ENCODE measurements at regions not wholly inside any gene's neighbourhood (a gene's known extent, or its start where the extent isn't known, plus 50 kb on each side); places are given as distances from the start of the nearest gene placed in this dataset.

DNA sequence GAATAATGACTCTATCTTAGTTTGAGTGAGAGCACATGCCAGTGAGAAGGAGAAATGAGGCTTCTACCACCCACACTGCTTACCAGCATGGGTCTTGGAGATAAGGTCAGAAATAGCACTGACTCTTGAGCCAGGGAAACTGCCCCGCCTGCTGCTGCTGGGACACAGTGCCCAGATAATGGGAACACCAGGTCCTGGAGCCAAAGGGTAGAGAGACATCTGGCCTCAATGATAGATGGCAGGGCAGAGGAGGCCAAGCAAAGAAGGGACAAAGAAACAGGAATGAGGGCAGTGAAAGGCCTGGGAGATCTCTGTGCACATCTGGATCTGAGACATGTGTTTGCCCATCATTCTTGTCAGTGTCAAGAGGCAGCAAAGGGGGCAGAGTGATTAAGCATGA lies 97.4 kb downstream of the MIS18A start:
- TF ChIP-seq, protein P1, sequence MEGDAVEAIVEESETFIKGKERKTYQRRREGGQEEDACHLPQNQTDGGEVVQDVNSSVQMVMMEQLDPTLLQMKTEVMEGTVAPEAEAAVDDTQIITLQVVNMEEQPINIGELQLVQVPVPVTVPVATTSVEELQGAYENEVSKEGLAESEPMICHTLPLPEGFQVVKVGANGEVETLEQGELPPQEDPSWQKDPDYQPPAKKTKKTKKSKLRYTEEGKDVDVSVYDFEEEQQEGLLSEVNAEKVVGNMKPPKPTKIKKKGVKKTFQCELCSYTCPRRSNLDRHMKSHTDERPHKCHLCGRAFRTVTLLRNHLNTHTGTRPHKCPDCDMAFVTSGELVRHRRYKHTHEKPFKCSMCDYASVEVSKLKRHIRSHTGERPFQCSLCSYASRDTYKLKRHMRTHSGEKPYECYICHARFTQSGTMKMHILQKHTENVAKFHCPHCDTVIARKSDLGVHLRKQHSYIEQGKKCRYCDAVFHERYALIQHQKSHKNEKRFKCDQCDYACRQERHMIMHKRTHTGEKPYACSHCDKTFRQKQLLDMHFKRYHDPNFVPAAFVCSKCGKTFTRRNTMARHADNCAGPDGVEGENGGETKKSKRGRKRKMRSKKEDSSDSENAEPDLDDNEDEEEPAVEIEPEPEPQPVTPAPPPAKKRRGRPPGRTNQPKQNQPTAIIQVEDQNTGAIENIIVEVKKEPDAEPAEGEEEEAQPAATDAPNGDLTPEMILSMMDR (IDR thresholded peaks at IDR 0.05; ENCODE audit: insufficient read depth, low read length, missing control alignments): no peak
- no peak overlapping the region for H3K4me3 ChIP-seq (ENCODE audit: low read depth, low read length)
- DNase-seq (ENCODE audit: low read depth, low spot score): no peak
- ChIA-PET CTCF (no interaction called here), POLR2A (no interaction called here)

DNA sequence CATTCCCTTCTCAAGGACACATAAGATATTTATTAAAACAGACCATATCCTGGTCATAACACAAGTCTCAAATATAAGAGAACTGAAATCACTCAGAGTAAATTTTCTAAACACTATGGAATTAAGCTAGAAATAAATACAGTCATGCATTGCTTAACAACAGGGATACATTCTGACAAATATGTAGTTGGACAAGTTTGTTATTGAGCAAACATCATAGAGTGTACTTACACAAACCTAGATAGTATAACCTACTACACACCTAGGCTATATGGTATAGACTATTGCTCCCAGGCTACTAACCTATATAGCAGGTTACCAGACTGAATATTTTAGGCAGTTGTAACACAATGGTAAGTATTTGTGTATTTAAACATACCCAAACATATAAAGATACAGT lies 104.0 kb downstream of the MIS18A start:
- TF ChIP-seq, protein P1 (IDR thresholded peaks at IDR 0.05; ENCODE audit: insufficient read depth, low read length, missing control alignments): no peak
- POLR2A ChIA-PET: no interaction called here
- H3K4me3 ChIP-seq (ENCODE audit: low read depth, low read length): no peak overlapping the region
- DNase-seq (ENCODE audit: low read depth, low spot score): no peak
- CTCF ChIA-PET: no interaction called here

DNA sequence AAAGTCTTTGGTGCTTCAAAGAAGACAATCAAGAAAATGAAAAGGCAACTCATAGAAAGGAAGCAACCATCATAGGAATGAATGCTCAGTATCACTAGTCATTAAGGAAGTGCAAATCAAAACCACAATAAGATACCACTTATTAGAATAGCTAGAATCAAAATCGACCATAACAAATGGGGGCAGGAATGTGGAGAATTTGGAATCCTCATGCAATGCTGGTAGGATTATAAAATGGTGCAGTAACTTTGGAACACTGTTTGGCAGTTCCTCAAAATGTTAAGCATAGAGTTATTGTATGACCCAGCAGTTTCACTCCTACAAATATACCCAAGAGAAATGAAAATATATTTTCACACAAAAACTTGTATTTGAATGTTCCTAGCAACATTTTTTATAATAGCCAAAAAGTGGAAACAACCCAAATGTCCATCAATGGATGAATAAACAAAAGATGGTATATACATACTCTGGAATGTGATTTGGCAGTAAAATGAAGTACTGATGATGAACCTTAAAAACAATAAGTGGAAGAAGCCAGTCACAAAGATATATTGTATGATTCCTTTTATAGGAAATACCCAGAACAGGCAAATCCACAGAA lies 105.6 kb downstream of the MIS18A start:
- POLR2A ChIA-PET: no interaction called here
- CTCF ChIA-PET: no interaction called here
- TF ChIP-seq, protein P1 (IDR thresholded peaks at IDR 0.05; ENCODE audit: insufficient read depth, low read length, missing control alignments): no peak
- no peak overlapping the region for H3K4me3 ChIP-seq (ENCODE audit: low read depth, low read length)
- no peak for DNase-seq (ENCODE audit: low read depth, low spot score)

DNA sequence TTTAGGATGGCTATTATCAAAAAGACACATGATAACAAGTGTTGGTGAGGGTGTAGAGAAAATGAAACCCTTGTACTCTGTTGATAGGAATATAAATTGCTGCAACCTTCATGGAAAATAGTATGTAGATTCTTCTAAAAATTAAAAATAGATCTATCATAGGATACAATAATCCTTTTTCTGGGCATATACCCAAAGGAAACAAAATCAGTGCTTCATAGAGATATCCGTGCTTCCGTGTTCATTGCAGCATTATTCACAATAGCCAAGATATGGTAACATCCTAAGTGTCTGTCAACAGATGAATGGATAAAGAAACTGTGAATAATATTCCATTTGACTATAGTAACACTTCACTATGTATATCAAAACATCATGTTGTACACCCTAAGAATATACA lies 106.7 kb downstream of the MIS18A start:
- H3K4me3 ChIP-seq (ENCODE audit: low read depth, low read length): no peak overlapping the region
- ChIA-PET POLR2A (no interaction called here), CTCF (no interaction called here)
- TF ChIP-seq, protein P1 (IDR thresholded peaks at IDR 0.05; ENCODE audit: insufficient read depth, low read length, missing control alignments): no peak
- no peak for DNase-seq (ENCODE audit: low read depth, low spot score)

DNA sequence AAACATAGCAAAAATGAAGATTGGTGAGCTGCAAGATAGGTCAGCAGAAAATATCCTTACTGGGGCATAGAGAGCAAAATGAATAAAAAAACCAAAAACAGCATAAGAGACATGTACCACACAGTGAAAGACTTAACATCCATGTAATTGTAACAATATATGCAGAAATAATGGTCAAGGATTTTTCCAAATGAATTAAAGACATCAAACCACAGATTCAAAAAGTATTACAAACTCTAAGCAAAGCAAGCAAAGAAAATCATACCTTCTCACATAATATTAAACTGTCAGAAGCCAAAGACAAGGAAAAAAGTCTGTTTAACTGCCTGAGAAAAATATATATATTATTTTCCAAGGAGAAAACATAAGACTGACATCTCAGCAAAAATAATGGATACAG lies 111.3 kb downstream of the MIS18A start:
- DNase-seq (ENCODE audit: low read depth, low spot score): no peak
- no peak overlapping the region for H3K4me3 ChIP-seq (ENCODE audit: low read depth, low read length)
- TF ChIP-seq, protein P1 (IDR thresholded peaks at IDR 0.05; ENCODE audit: insufficient read depth, low read length, missing control alignments): no peak
- ChIA-PET POLR2A (no interaction called here), CTCF (no interaction called here)

DNA sequence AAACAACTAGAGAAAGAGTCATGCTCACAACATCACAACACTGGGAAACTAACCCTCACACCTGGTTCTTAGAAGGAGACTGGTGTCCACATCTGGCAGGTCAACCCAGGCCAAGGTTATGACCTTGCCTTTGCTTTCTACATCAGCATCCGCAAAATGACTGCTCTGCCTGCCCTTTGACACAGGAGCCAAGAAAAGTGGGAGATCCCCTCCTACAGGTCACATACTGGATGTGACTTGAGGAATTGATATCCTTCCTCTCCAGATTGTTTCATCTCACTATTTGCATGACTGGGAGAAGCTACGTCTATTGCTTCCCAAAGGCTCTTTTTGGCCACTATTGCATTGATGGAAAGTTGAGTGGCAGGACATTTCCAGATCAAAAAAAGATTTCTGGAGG lies 115.5 kb downstream of the MIS18A start:
- H3K4me3 ChIP-seq (ENCODE audit: low read depth, low read length): no peak overlapping the region
- ChIA-PET CTCF (no interaction called here), POLR2A (no interaction called here)
- TF ChIP-seq, protein P1 (IDR thresholded peaks at IDR 0.05; ENCODE audit: insufficient read depth, low read length, missing control alignments): no peak
- DNase-seq (ENCODE audit: low read depth, low spot score): no peak
